AG04449 (cell line): ENCODE measurements at regions not wholly inside any gene's neighbourhood (a gene's known extent, or its start where the extent isn't known, plus 50 kb on each side); places are given as distances from the start of the nearest gene placed in this dataset.

Experiments
- CTCF ChIA-PET: fragments of 350-600 bp; formaldehyde crosslinking; extraction: SDS; loops from one replicate; lab custom pipeline; 2021; ENCODE audit warnings: antibody characterized with exemption; lab: Yijun Ruan, JAX
- POLR2A ChIA-PET: fragments of 400-600, 350-600 bp; formaldehyde crosslinking; extraction: SDS; loops from one replicate; lab custom pipeline; 2020; ENCODE audit warnings: antibody characterized with exemption, inconsistent platforms; lab: Yijun Ruan, JAX
- DNase-seq: peaks from one replicate; pipeline ENCODE4 v3.0.0-alpha.2; 2010; ENCODE audit warnings: low read depth, low spot score
- H3K4me3 ChIP-seq: 2 replicates; pipeline ENCODE4 v1.5.1; 2011; ENCODE audit warnings: low read depth, mild to moderate bottlenecking, control low read depth, low read length
- TF ChIP-seq, protein P1 (sequence below): IDR thresholded peaks from one replicate; pipeline ENCODE4 v1.5.1; 2011; ENCODE audit warnings: mild to moderate bottlenecking, moderate library complexity, low read length, control low read depth, inconsistent platforms; ENCODE audit not compliant: insufficient read depth; ENCODE audit errors: missing control alignments

- no peak for DNase-seq
- H3K4me3 ChIP-seq: no peak overlapping the region
- CTCF ChIA-PET: no interaction called here
- POLR2A ChIA-PET: no interaction called here
- TF ChIP-seq, protein P1, sequence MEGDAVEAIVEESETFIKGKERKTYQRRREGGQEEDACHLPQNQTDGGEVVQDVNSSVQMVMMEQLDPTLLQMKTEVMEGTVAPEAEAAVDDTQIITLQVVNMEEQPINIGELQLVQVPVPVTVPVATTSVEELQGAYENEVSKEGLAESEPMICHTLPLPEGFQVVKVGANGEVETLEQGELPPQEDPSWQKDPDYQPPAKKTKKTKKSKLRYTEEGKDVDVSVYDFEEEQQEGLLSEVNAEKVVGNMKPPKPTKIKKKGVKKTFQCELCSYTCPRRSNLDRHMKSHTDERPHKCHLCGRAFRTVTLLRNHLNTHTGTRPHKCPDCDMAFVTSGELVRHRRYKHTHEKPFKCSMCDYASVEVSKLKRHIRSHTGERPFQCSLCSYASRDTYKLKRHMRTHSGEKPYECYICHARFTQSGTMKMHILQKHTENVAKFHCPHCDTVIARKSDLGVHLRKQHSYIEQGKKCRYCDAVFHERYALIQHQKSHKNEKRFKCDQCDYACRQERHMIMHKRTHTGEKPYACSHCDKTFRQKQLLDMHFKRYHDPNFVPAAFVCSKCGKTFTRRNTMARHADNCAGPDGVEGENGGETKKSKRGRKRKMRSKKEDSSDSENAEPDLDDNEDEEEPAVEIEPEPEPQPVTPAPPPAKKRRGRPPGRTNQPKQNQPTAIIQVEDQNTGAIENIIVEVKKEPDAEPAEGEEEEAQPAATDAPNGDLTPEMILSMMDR: no peak
Measured at GRCh38 chr10:11396311-11396955, 215.0 kb downstream of the USP6NL start.

GRCh38 chr10:11395581-11396310 is 215.7 kb downstream of the USP6NL start:
- CTCF ChIA-PET: no interaction called here
- DNase-seq: no peak

DNA sequence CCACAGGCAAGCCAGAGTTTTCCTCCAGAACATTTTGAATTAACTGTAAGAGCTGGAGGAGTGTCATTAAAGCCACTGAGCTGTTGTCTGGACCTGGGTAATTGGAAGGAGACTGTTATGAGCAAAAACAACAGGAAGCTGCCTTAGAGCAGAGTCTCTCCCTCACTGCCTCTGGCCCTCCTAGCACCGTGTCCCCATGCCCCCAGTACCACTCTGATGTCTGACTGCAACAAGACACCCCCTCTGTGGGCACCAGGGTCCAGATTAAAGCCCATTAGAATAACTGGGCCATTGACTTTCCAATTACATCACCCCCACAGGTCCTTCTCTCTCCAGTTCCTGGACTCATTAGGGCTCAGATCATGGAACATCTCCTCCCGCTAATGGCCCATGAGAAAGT is 216.3 kb downstream of the USP6NL start:
- ChIA-PET CTCF (no interaction called here), POLR2A (no interaction called here)
- no peak for DNase-seq
- H3K4me3 ChIP-seq: no peak overlapping the region
- TF ChIP-seq, protein P1: no peak

More at GRCh38 chr10:11395581-11396310, 215.7 kb downstream of the USP6NL start:
- POLR2A ChIA-PET: no interaction called here
- TF ChIP-seq, protein P1: no peak
- no peak overlapping the region for H3K4me3 ChIP-seq

- POLR2A ChIA-PET: no interaction called here
- no peak overlapping the region for H3K4me3 ChIP-seq
- TF ChIP-seq, protein P1: no peak
- CTCF ChIA-PET: interaction anchor here (1.3 kb wide), 1 partner anchor 51 kb away, joined by 4 read pairs; no protein-coding TSS in a partner anchor
- DNase-seq: no peak
Measured at GRCh38 chr10:11393858-11394257, 217.6 kb downstream of the USP6NL start.

GRCh38 chr10:11392776-11393175 is 218.7 kb downstream of the USP6NL start:
- no peak overlapping the region for H3K4me3 ChIP-seq
- POLR2A ChIA-PET: no interaction called here
- CTCF ChIA-PET: no interaction called here
- no peak for DNase-seq
- TF ChIP-seq, protein P1: no peak

DNA sequence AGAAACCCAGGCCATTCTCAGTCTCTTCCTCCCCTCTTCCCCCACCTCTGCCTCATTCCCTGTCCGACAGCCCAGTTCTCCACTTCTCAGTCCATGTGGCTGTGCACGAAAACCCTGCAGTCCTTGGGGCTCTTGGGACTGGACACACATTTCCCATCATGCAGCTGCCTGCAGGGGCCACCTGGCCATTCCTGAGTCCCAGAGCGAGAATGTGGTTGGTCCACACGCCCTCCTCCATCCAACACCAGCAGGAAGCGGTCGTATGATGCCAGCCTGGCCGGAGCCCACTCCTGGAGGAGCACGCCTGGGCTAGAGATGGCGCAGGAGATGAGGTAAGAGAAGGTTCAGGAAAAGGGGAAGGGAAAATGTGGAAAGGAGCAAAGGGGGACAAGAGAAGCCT is 222.5 kb downstream of the USP6NL start:
- no peak overlapping the region for H3K4me3 ChIP-seq
- ChIA-PET CTCF (no interaction called here), POLR2A (no interaction called here)
- TF ChIP-seq, protein P1: no peak
- DNase-seq: no peak
